HUES64 (cell line): ENCODE measurements at regions not wholly inside any gene's neighbourhood (a gene's known extent, or its start where the extent isn't known, plus 50 kb on each side); places are given as distances from the start of the nearest gene placed in this dataset.

Source experiments
- H3K27ac ChIP-seq: 2 replicates; pipeline ENCODE4 v1.7.0; 2013; ENCODE audit warnings: low read depth, low read length, inconsistent platforms
- H3K27me3 ChIP-seq: 2 replicates; pipeline ENCODE4 v1.6.1; 2013; ENCODE audit warnings: mild to moderate bottlenecking, low read length; ENCODE audit not compliant: insufficient read depth
- H3K36me3 ChIP-seq: 2 replicates; pipeline ENCODE4 v1.6.1; 2013; ENCODE audit warnings: mild to moderate bottlenecking, low read length; ENCODE audit not compliant: insufficient read depth
- H3K4me1 ChIP-seq: 2 replicates; pipeline ENCODE4 v1.6.1; 2013; ENCODE audit warnings: mild to moderate bottlenecking, low read length, moderate library complexity; ENCODE audit not compliant: insufficient read depth
- H3K4me3 ChIP-seq: 2 replicates; pipeline ENCODE4 v1.5.1; 2013; ENCODE audit warnings: mild to moderate bottlenecking, low read length, moderate library complexity
- H3K9ac ChIP-seq: 2 replicates; pipeline ENCODE4 v1.6.1; 2013; ENCODE audit warnings: mild to moderate bottlenecking, low read depth, low read length
- H3K9me3 ChIP-seq: 2 replicates; pipeline ENCODE4 v1.6.1; 2013; ENCODE audit warnings: low read depth, low read length; ENCODE audit not compliant: insufficient read depth
- WGBS: fragments of 150-250, 120-280 bp; methylation state at CpG from one replicate; pipeline ENCODE4 v1.1.7; 2013; ENCODE audit warnings: missing lambda C conversion rate; 5-methylcytosine and 5-hydroxymethylcytosine counted together

GRCh38 chr13:84418041-84418440, 535.8 kb upstream of the SLITRK1 start:
- 81% methylated on average over 3 of the region's 3 CpGs for WGBS
- H3K4me3 ChIP-seq = no peak overlapping the region
- no peak overlapping the region for H3K27ac ChIP-seq
- no peak overlapping the region for H3K9ac ChIP-seq
- H3K9me3 ChIP-seq = no peaks in the 10 kb centered on the region
- H3K4me1 ChIP-seq = no peaks in the 10 kb centered on the region
- no peaks in the 10 kb centered on the region for H3K36me3 ChIP-seq
- no peaks in the 10 kb centered on the region for H3K27me3 ChIP-seq

- Histone ChIP-seq H3K27ac (no peak overlapping the region), H3K4me1 (no peaks in the 10 kb centered on the region), H3K36me3 (no peaks in the 10 kb centered on the region), H3K27me3 (no peaks in the 10 kb centered on the region), H3K4me3 (no peak overlapping the region), H3K9me3 (no peaks in the 10 kb centered on the region), H3K9ac (no peak overlapping the region)
- no CpG with 5 or more reads among the region's 1 CpG for WGBS
These were observed 535.1 kb upstream of the SLITRK1 start for GRCh38 chr13:84417416-84417815.

GRCh38 chr13:84413016-84413415, 530.7 kb upstream of the SLITRK1 start:
- no peaks in the 10 kb centered on the region for H3K36me3 ChIP-seq
- no peak overlapping the region for H3K4me3 ChIP-seq
- no peak overlapping the region for H3K27ac ChIP-seq
- H3K27me3 ChIP-seq = no peaks in the 10 kb centered on the region
- 94% methylated on average over 2 of the region's 2 CpGs for WGBS
- no peaks in the 10 kb centered on the region for H3K4me1 ChIP-seq
- no peaks in the 10 kb centered on the region for H3K9me3 ChIP-seq
- H3K9ac ChIP-seq = no peak overlapping the region

DNA sequence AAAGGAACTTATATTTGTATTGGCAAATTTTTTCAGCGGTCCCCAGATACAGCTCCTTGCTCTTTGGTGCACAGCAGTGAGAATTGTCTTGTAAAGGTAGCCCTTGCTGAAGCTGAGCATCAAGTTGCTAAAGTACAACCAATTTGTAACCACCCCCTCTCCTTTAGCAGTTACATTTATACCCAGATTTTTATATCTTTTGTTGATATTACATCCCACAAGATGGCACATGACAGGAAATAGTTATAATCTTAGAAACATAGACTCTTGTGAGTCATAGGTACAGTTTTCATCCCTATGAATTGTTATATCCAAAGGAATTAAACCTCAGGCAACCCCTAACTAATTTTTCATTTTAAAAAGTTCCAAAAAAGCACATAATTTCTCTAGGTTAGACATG, 523.0 kb upstream of the SLITRK1 start:
- no peaks in the 10 kb centered on the region for H3K9me3 ChIP-seq
- H3K27ac ChIP-seq = no peak overlapping the region
- H3K36me3 ChIP-seq = no peaks in the 10 kb centered on the region
- H3K27me3 ChIP-seq = no peaks in the 10 kb centered on the region
- no peak overlapping the region for H3K4me3 ChIP-seq
- 100% methylated on average over 1 of the region's 1 CpG for WGBS
- H3K9ac ChIP-seq = no peak overlapping the region
- no peaks in the 10 kb centered on the region for H3K4me1 ChIP-seq

DNA sequence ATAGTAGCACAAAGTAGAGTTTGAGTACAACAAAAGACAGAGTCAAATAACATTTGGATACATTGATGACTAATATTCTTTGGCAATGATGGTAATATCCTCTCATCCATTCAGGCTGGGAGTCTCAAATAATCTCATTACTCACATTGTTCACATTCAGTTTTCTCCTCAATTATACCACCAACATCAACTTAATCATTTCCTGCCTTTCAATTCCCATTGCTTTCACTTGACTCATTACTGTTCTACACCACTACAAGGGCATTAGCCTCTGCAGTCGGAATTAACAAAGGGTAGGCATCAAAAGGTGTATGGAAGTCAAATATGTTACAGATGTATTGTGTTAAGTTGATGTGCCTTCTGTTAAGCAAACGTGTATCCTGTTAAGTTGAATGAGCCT, 518.4 kb upstream of the SLITRK1 start:
- peaks cover 17% of the 10 kb centered on the region for H3K9me3 ChIP-seq
- no peaks in the 10 kb centered on the region for H3K27me3 ChIP-seq
- H3K27ac ChIP-seq = no peak overlapping the region
- H3K36me3 ChIP-seq = 0 out of 2 replicates have a peak, but pooled peaks cover 5% of the 10 kb centered on the region
- no peak overlapping the region for H3K4me3 ChIP-seq
- H3K4me1 ChIP-seq = no peaks in the 10 kb centered on the region
- WGBS = 82% methylated on average over 2 of the region's 2 CpGs
- no peak overlapping the region for H3K9ac ChIP-seq

GRCh38 chr13:84399320-84400085, 517.2 kb upstream of the SLITRK1 start:
- Histone ChIP-seq H3K9ac (no peak overlapping the region), H3K4me1 (no peaks in the 10 kb centered on the region), H3K36me3 (0 out of 2 replicates have a peak, but pooled peaks cover 5% of the 10 kb centered on the region), H3K9me3 (peaks cover 17% of the 10 kb centered on the region), H3K4me3 (no peak overlapping the region), H3K27me3 (no peaks in the 10 kb centered on the region), H3K27ac (no peak overlapping the region)
- 98% methylated on average over 6 of the region's 7 CpGs for WGBS

DNA sequence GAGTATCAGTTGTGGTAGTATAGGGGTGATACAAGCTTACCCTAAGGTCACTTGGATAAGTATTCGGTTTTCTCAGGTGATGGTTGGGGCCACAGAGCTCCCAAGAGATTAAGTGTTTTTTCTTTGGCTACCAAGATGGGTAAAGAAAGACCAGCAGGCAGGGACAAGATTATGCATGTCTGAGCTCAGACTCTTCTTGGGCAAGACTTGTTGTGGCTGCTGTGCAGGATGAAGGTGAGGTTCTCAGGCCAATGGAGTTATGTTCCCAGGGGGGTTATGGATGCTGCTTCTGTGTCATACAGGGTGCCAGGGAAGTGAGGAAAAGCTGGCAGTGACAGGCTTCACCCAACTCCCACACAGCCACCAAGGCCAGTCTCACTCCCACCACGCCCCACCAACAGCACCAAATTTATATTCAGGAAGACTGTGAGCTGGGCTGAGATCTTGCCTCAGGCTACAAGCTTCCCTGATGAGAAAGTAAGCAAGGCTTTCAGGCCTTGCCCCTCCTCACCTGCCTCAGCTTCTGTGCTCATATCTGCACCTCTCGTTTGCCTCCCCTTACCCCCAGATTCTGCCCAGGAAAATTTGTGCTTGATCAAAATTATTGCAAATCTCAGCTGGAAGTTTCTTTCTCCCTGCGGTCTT, 511.8 kb upstream of the SLITRK1 start:
- H3K4me3 ChIP-seq = no peak overlapping the region
- H3K9ac ChIP-seq = no peak overlapping the region
- no peaks in the 10 kb centered on the region for H3K36me3 ChIP-seq
- H3K4me1 ChIP-seq = no peaks in the 10 kb centered on the region
- H3K27me3 ChIP-seq = no peaks in the 10 kb centered on the region
- 88% methylated on average over 4 of the region's 4 CpGs for WGBS
- H3K27ac ChIP-seq = no peak overlapping the region
- peaks cover 11% of the 10 kb centered on the region for H3K9me3 ChIP-seq

DNA sequence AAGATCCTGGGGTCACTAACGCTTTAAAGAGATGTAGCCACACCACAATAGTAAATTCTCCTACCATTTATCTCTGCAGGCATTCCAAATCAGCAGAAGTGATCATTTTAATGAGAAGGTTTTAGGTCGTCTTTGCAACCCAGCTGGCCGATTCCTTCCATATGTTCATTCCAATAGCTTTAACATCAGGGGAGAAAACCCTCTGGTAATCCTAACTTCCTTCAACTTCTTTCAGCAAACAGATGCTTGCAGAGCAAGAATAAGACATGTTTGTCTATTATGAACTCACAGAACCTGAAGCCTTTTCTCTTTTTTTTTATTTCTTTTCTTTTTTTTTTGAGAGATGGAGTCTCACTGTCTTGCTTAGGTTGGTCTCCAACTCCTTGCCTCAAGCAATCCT, 498.6 kb upstream of the SLITRK1 start:
- no peak overlapping the region for H3K27ac ChIP-seq
- H3K4me3 ChIP-seq = no peak overlapping the region
- no peaks in the 10 kb centered on the region for H3K27me3 ChIP-seq
- H3K9me3 ChIP-seq = no peaks in the 10 kb centered on the region
- H3K36me3 ChIP-seq = no peaks in the 10 kb centered on the region
- no peaks in the 10 kb centered on the region for H3K4me1 ChIP-seq
- WGBS = 89% methylated on average over 3 of the region's 3 CpGs
- no peak overlapping the region for H3K9ac ChIP-seq

DNA sequence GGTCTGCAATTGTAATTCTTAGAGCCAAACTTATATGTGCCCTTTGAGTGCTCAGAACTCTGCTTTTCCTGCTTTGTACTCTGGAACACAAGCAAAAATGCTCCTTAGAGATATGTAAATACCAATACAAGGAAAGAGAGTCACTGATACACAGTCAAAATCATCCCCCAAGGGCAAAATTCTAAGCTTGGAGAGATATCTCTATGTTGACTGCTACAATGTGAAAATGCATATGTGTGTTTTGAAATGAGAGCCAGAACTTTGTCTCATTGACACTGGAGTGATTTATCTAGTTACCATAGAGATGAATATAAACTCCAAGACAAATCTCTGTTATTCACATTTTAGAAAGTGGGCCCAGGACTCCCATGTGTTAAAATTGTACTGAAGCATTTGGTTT, 494.8 kb upstream of the SLITRK1 start:
- Histone ChIP-seq H3K27ac (no peak overlapping the region), H3K9me3 (no peaks in the 10 kb centered on the region), H3K4me3 (no peak overlapping the region), H3K36me3 (no peaks in the 10 kb centered on the region), H3K4me1 (no peaks in the 10 kb centered on the region), H3K27me3 (no peaks in the 10 kb centered on the region), H3K9ac (no peak overlapping the region)

DNA sequence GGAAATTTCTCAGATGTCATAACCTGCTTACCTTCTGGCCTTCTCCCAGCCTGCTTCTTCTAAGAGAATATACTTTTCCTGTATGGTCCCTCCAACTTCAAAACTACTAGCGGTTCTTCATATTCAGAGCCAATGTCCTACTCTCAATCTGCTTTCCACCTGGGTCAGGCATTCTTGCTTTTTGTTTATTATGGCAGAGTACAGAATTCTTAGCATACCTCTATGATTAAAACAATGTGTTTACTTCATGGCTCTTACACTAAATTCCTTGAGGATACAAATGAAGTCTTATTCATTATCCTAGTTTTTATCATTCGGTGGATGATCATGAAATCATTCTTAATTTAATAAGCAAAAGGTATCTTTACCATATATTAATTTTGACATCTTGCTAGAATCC, 484.2 kb upstream of the SLITRK1 start:
- 96% methylated on average over 1 of the region's 2 CpGs for WGBS
- no peak overlapping the region for H3K4me3 ChIP-seq
- no peak overlapping the region for H3K9ac ChIP-seq
- no peaks in the 10 kb centered on the region for H3K9me3 ChIP-seq
- H3K27ac ChIP-seq = no peak overlapping the region
- no peaks in the 10 kb centered on the region for H3K4me1 ChIP-seq
- H3K36me3 ChIP-seq = no peaks in the 10 kb centered on the region
- no peaks in the 10 kb centered on the region for H3K27me3 ChIP-seq

GRCh38 chr13:84362777-84363176, 480.5 kb upstream of the SLITRK1 start:
- Histone ChIP-seq H3K36me3 (no peaks in the 10 kb centered on the region), H3K27ac (no peak overlapping the region), H3K4me3 (no peak overlapping the region), H3K9ac (no peak overlapping the region), H3K27me3 (no peaks in the 10 kb centered on the region), H3K4me1 (no peaks in the 10 kb centered on the region), H3K9me3 (no peaks in the 10 kb centered on the region)
- WGBS = 94% methylated on average over 2 of the region's 3 CpGs
